Right ventricle myocardium superior (tissue), 1 donor: ENCODE measurements at regions not wholly inside any gene's neighbourhood (a gene's known extent, or its start where the extent isn't known, plus 50 kb on each side); places are given as distances from the start of the nearest gene placed in this dataset.

ENCODE experiments used
- ATAC-seq: fragments of 200-7000 bp; cut with Tn5 transposase; one replicate; pipeline ENCODE4 v1.9.1; 2020; ENCODE audit warnings: mild to moderate bottlenecking; ENCODE audit not compliant: poor library complexity
- DNase-seq: peaks from one replicate; pipeline ENCODE4 v3.0.0-alpha.2; 2020
- intact Hi-C: fragments of 100-400 bp; cut with DNase I; formaldehyde crosslinking; loops from one replicate; pipeline ENCODE4 v1.11.2; 2022
- donor health status: DM: no; HTN: yes; CAD: no; lungs with severe emphysema.

- ATAC-seq (no peak), DNase-seq (no peak)
- intact Hi-C loops, result no loop called here
Measured at GRCh38 chr6:51322505-51322904, 503.8 kb downstream of the TFAP2B start.

GRCh38 chr6:51323056-51323455 is 504.4 kb downstream of the TFAP2B start:
- ATAC-seq (no peak), DNase-seq (no peak)

GRCh38 chr6:51330971-51331370 is 512.3 kb downstream of the TFAP2B start:
- ATAC-seq (no peak), DNase-seq (no peak)
- intact Hi-C loops, result no loop called here

More at GRCh38 chr6:51323056-51323455, 504.4 kb downstream of the TFAP2B start:
- intact Hi-C loops, result no loop called here

- ATAC-seq (no peak), DNase-seq (no peak)
- intact Hi-C loops, result no loop called here
Measured at GRCh38 chr6:51335543-51335942, 516.9 kb downstream of the TFAP2B start.

- intact Hi-C loops, result no loop called here
- DNase-seq, result no peak
- ATAC-seq, result no peak
Measured at GRCh38 chr6:51336185-51336584, 517.5 kb downstream of the TFAP2B start.

GRCh38 chr6:51337277-51337676 is 518.6 kb downstream of the TFAP2B start:
- intact Hi-C loops, result no loop called here
- ATAC-seq (no peak), DNase-seq (no peak)

GRCh38 chr6:51339108-51339507 is 520.4 kb downstream of the TFAP2B start:
- ATAC-seq (no peak), DNase-seq (no peak)
- intact Hi-C loops, result no loop called here

GRCh38 chr6:51339728-51340127 is 521.1 kb downstream of the TFAP2B start:
- DNase-seq (no peak), ATAC-seq (no peak)
- intact Hi-C loops, result no loop called here

GRCh38 chr6:51342393-51342792 is 523.7 kb downstream of the TFAP2B start:
- DNase-seq (no peak), ATAC-seq (no peak)
- intact Hi-C loops, result no loop called here

GRCh38 chr6:51349857-51350256 is 531.2 kb downstream of the TFAP2B start:
- intact Hi-C loops, result no loop called here
- DNase-seq (no peak), ATAC-seq (no peak)

GRCh38 chr6:51350308-51350904 is 531.7 kb downstream of the TFAP2B start:
- DNase-seq (no peak), ATAC-seq (no peak)
- intact Hi-C loops, result no loop called here

- no peak for DNase-seq
- no peak for ATAC-seq
- intact Hi-C loops, result no loop called here
Measured at GRCh38 chr6:51352506-51353029, 533.9 kb downstream of the TFAP2B start.

- no peak for DNase-seq
- intact Hi-C loops, result no loop called here
- no peak for ATAC-seq
Measured at GRCh38 chr6:51360287-51360686, 541.6 kb downstream of the TFAP2B start.

- no peak for DNase-seq
- intact Hi-C loops, result no loop called here
- no peak for ATAC-seq
Measured at GRCh38 chr6:51365566-51365965, 546.9 kb downstream of the TFAP2B start.

GRCh38 chr6:51369485-51369884 is 550.8 kb downstream of the TFAP2B start:
- intact Hi-C loops, result no loop called here
- no peak for ATAC-seq
- no peak for DNase-seq

GRCh38 chr6:51382847-51383246 is 564.2 kb downstream of the TFAP2B start:
- ATAC-seq, result no peak
- intact Hi-C loops, result no loop called here
- DNase-seq, result no peak

- DNase-seq, result no peak
- intact Hi-C loops, result no loop called here
- ATAC-seq, result no peak
Measured at GRCh38 chr6:51384736-51385135, 566.1 kb downstream of the TFAP2B start.

- no peak for ATAC-seq
- no peak for DNase-seq
- intact Hi-C loops, result no loop called here
Measured at GRCh38 chr6:51386347-51386836, 567.7 kb downstream of the TFAP2B start.

GRCh38 chr6:51387907-51388306 is 569.2 kb downstream of the TFAP2B start:
- DNase-seq, result no peak
- intact Hi-C loops, result no loop called here
- ATAC-seq, result no peak

- intact Hi-C loops, result no loop called here
- no peak for ATAC-seq
- no peak for DNase-seq
Measured at GRCh38 chr6:51394061-51394460, 575.4 kb downstream of the TFAP2B start.

GRCh38 chr6:51396583-51396982 is 577.9 kb downstream of the TFAP2B start:
- DNase-seq (no peak), ATAC-seq (no peak)
- intact Hi-C loops, result no loop called here
